ENCODE measurements at regions not wholly inside any gene's neighbourhood (a gene's known extent, or its start where the extent isn't known, plus 50 kb on each side); places are given as distances from the start of the nearest gene placed in this dataset.

- TF ChIP-seq CTCF (IDR thresholded peaks at IDR 0.05), result no peak
- TF ChIP-seq POLR2AphosphoS5 (IDR thresholded peaks at IDR 0.05; ENCODE audit: insufficient read depth in 1 of 2, low read depth in 1 of 2), result no peak
- no peak for TF ChIP-seq POLR2A (IDR thresholded peaks at IDR 0.05)
Measured at GRCh38 chr3:148307443-148307843, 390.3 kb upstream of the AGTR1 start.
